ENCODE measurements at regions not wholly inside any gene's neighbourhood (a gene's known extent, or its start where the extent isn't known, plus 50 kb on each side); places are given as distances from the start of the nearest gene placed in this dataset.
"Not testable (repeated sequence)": the region's sequence is repeated elsewhere in the genome, so short reads cannot be mapped to it uniquely, and the experiment has no call there.

DNA sequence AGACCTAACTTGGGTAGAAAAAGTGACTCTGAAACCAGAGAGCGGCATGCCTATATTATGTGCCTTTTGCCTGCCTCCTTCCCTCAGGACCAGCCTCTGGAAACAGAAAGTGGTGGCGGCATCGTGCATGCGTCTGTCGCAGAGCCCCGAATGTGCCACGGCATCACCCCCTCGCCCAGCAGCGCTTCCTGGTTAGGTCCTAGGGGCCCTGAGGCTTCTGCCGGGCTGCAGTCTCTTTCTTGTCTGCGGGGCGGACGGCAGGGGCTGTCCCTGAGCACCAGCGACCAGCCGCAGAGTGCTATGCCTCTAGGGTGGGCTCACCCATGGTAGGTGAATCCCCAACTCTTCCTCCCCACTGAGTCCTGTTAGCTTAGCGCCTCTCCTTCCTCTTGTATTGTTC lies 68.7 kb downstream of the VSIG4 start:
- H3K27ac ChIP-seq (ENCODE audit: low read depth, low read length), result no peak overlapping the region
- no peaks in the 10 kb centered on the region for H3K27me3 ChIP-seq (ENCODE audit: insufficient read depth, low read length)
- RAD21 ChIA-PET (ENCODE audit: low non-redundant PET in 1 of 2, low total read pairs in 2 of 2, uncharacterized antibody in 2 of 2, unreplicated experiment in 2 of 2), result no interaction called here
- no peaks in the 10 kb centered on the region for H3K9me2 ChIP-seq (ENCODE audit: insufficient read depth)
- H3K4me3 ChIP-seq (replicated peaks in 1 of 2; ENCODE audit: low read depth in 1 of 2, low read length in 2 of 2), result no peak overlapping the region
- POLR2A ChIA-PET, result no interaction called here
- H3K4me2 ChIP-seq (ENCODE audit: low read length), result no peak overlapping the region
- H2AFZ ChIP-seq (ENCODE audit: low read depth, low read length, poor library complexity, severe bottlenecking), result no peak overlapping the region
- DNase-seq (ENCODE audit: low read depth, low spot score) (no peak), ATAC-seq (no peak)
- H3K4me1 ChIP-seq (ENCODE audit: control insufficient read depth in 1 of 2, insufficient read depth in 2 of 2, low read length in 2 of 2), result no peaks in the 10 kb centered on the region
- no TSS peak for BruUV-seq (replicated peaks)
- H3K36me3 ChIP-seq (ENCODE audit: control insufficient read depth in 1 of 2, insufficient read depth in 2 of 2, low read length in 2 of 2), result no peaks in the 10 kb centered on the region
- no peaks in the 10 kb centered on the region for H3K79me2 ChIP-seq (ENCODE audit: insufficient read depth, low read length)
- no peaks in the 10 kb centered on the region for H3K9me3 ChIP-seq (ENCODE audit: control insufficient read depth in 1 of 2, insufficient read depth in 1 of 2, low read depth in 1 of 2, low read length in 2 of 2)
- H3K9ac ChIP-seq (ENCODE audit: low read length), result no peak overlapping the region
- CTCF ChIA-PET, result no interaction called here
- TF ChIP-seq, protein P1, sequence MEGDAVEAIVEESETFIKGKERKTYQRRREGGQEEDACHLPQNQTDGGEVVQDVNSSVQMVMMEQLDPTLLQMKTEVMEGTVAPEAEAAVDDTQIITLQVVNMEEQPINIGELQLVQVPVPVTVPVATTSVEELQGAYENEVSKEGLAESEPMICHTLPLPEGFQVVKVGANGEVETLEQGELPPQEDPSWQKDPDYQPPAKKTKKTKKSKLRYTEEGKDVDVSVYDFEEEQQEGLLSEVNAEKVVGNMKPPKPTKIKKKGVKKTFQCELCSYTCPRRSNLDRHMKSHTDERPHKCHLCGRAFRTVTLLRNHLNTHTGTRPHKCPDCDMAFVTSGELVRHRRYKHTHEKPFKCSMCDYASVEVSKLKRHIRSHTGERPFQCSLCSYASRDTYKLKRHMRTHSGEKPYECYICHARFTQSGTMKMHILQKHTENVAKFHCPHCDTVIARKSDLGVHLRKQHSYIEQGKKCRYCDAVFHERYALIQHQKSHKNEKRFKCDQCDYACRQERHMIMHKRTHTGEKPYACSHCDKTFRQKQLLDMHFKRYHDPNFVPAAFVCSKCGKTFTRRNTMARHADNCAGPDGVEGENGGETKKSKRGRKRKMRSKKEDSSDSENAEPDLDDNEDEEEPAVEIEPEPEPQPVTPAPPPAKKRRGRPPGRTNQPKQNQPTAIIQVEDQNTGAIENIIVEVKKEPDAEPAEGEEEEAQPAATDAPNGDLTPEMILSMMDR (IDR thresholded peaks at IDR 0.05 in 2 of 3, conservative IDR thresholded peaks at IDR 0.05 in 1 of 3; ENCODE audit: borderline replicate concordance in 1 of 3, insufficient read depth in 1 of 3, low read depth in 2 of 3, low read length in 2 of 3), result no peak
- TF ChIP-seq POLR2AphosphoS5 (IDR thresholded peaks at IDR 0.05; ENCODE audit: low read depth, low read length) (no peak), RAD21 (IDR thresholded peaks at IDR 0.05; ENCODE audit: low read depth) (no peak), JUND (IDR thresholded peaks at IDR 0.05) (no peak), POLR2A (IDR thresholded peaks at IDR 0.05; ENCODE audit: borderline replicate concordance, extremely low read depth, insufficient read depth, insufficient read length) (no peak), SRF (IDR thresholded peaks at IDR 0.05; ENCODE audit: low read depth) (no peak), YY1 (IDR thresholded peaks at IDR 0.05; ENCODE audit: extremely low read depth, insufficient replicate concordance, low read depth, low read length) (no peak), SP1 (IDR thresholded peaks at IDR 0.05; ENCODE audit: low read depth) (no peak), CEBPB (IDR thresholded peaks at IDR 0.05; ENCODE audit: low read depth) (no peak), SIN3A (IDR thresholded peaks at IDR 0.05; ENCODE audit: low read depth) (no peak), EGR1 (IDR thresholded peaks at IDR 0.05; ENCODE audit: low read depth) (no peak), ZNF274 (IDR thresholded peaks at IDR 0.05; ENCODE audit: low read depth, low read length) (no peak)
- TF ChIP-seq, protein P2, sequence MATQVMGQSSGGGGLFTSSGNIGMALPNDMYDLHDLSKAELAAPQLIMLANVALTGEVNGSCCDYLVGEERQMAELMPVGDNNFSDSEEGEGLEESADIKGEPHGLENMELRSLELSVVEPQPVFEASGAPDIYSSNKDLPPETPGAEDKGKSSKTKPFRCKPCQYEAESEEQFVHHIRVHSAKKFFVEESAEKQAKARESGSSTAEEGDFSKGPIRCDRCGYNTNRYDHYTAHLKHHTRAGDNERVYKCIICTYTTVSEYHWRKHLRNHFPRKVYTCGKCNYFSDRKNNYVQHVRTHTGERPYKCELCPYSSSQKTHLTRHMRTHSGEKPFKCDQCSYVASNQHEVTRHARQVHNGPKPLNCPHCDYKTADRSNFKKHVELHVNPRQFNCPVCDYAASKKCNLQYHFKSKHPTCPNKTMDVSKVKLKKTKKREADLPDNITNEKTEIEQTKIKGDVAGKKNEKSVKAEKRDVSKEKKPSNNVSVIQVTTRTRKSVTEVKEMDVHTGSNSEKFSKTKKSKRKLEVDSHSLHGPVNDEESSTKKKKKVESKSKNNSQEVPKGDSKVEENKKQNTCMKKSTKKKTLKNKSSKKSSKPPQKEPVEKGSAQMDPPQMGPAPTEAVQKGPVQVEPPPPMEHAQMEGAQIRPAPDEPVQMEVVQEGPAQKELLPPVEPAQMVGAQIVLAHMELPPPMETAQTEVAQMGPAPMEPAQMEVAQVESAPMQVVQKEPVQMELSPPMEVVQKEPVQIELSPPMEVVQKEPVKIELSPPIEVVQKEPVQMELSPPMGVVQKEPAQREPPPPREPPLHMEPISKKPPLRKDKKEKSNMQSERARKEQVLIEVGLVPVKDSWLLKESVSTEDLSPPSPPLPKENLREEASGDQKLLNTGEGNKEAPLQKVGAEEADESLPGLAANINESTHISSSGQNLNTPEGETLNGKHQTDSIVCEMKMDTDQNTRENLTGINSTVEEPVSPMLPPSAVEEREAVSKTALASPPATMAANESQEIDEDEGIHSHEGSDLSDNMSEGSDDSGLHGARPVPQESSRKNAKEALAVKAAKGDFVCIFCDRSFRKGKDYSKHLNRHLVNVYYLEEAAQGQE (IDR thresholded peaks at IDR 0.05; ENCODE audit: low read depth), result no peak
- intact Hi-C loops (cut with micrococcal nuclease), result no loop called here
- no peaks in the 10 kb centered on the region for H4K20me1 ChIP-seq (ENCODE audit: insufficient read depth)

DNA sequence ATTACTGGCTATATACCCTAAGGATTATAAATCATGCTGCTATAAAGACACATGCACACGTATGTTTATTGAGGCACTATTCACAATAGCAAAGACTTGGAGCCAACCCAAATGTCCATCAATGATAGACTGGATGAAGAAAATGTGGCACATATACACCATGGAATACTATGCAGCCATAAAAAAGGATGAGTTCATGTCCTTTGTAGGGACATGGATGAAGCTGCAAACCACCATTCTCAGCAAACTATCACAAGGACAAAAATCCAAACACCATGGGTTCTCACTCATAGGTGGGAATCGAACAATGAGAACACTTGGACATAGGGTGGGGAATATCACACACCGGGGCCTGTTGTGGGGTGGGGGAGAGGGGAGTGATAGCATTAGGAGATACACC lies 72.7 kb downstream of the VSIG4 start:
- H3K9me2 ChIP-seq (ENCODE audit: insufficient read depth); POLR2A ChIA-PET; H4K20me1 ChIP-seq (ENCODE audit: insufficient read depth); H2AFZ ChIP-seq (ENCODE audit: low read depth, low read length, poor library complexity, severe bottlenecking); H3K4me3 ChIP-seq (replicated peaks in 1 of 2; ENCODE audit: low read depth in 1 of 2, low read length in 2 of 2); H3K79me2 ChIP-seq (ENCODE audit: insufficient read depth, low read length); RAD21 ChIA-PET (ENCODE audit: low non-redundant PET in 1 of 2, low total read pairs in 2 of 2, uncharacterized antibody in 2 of 2, unreplicated experiment in 2 of 2); H3K27ac ChIP-seq (ENCODE audit: low read depth, low read length); CTCF ChIA-PET; BruUV-seq (replicated peaks); H3K9ac ChIP-seq (ENCODE audit: low read length); H3K4me2 ChIP-seq (ENCODE audit: low read length); intact Hi-C loops (cut with micrococcal nuclease); H3K9me3 ChIP-seq (ENCODE audit: control insufficient read depth in 1 of 2, insufficient read depth in 1 of 2, low read depth in 1 of 2, low read length in 2 of 2); DNase-seq (ENCODE audit: low read depth, low spot score); H3K27me3 ChIP-seq (ENCODE audit: insufficient read depth, low read length); ATAC-seq; H3K4me1 ChIP-seq (ENCODE audit: control insufficient read depth in 1 of 2, insufficient read depth in 2 of 2, low read length in 2 of 2); H3K36me3 ChIP-seq (ENCODE audit: control insufficient read depth in 1 of 2, insufficient read depth in 2 of 2, low read length in 2 of 2): not testable (repeated sequence)
